ENCODE measurements at regions not wholly inside any gene's neighbourhood (a gene's known extent, or its start where the extent isn't known, plus 50 kb on each side); places are given as distances from the start of the nearest gene placed in this dataset.

DNA sequence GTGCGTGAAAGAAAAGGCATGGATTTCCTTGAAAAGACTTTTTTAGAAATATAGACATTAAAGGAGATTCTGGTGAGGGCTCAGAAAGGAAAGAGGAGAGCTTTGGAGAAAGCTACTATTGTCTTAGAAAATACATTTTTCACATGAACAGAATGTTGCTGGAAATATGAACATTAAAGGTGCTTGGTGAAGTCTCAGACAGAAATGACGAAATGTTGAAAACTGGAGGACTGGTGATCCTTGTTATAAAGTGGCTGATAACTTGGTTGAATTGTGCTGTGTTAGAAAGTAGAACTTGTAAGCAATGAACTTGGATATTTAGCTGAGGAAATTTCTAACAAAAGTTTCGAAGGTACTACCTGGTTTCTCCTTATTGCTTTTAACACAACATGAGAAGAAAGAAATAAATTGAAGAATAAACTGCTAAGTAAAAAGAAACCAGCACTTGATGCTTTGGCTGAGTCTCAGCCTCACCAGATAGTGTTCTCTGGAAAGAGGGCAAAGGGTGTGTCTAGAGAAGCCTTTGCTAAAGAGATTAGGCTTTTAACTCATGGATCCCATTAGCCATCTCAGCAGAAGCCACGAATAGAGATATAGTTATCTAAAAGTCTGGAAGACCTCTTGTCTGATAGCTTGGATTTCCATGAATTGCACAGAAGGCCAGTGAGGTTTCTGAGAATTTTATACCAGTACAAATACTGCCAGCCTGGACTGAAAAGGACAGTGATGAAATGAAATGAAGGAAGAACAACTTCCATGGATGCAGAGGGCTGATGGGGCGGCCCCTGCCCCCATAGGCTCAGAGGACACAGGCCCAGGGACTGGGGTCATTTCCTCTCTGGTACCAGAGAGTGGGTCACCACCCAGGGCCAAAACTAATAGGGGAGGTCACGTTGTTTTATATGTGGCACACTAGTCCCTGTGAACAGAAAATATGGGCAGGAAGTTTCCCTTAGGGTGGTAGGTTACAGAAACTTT lies 91.5 kb downstream of the RPL22L1 start (continued):
- TF ChIP-seq, protein P1, sequence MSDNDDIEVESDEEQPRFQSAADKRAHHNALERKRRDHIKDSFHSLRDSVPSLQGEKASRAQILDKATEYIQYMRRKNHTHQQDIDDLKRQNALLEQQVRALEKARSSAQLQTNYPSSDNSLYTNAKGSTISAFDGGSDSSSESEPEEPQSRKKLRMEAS (CRISPR knock-in tag; IDR thresholded peaks at IDR 0.05) = no peak
- TF ChIP-seq POLR2AphosphoS2 (IDR thresholded peaks at IDR 0.05; ENCODE audit: low read length) (no peak), TGIF2 (CRISPR knock-in tag; IDR thresholded peaks at IDR 0.05) (no peak), EHMT2 (IDR thresholded peaks at IDR 0.05) (peak; percentile 52; the same call in 1 of the 2 replicates), FOS (IDR thresholded peaks at IDR 0.05; ENCODE audit: extremely low read depth, insufficient read length) (no peak), ZNF75A (CRISPR knock-in tag; IDR thresholded peaks at IDR 0.05) (peak; percentile 14; the same call in 1 of the 2 replicates), BRCA1 (IDR thresholded peaks at IDR 0.05) (no peak), BRCA1 (CRISPR knock-in tag; IDR thresholded peaks at IDR 0.05) (no peak), U2AF1 (optimal IDR thresholded peaks at IDR 0.05; ENCODE audit: low read depth, low read length) (no peak)
- TF ChIP-seq, protein P2, sequence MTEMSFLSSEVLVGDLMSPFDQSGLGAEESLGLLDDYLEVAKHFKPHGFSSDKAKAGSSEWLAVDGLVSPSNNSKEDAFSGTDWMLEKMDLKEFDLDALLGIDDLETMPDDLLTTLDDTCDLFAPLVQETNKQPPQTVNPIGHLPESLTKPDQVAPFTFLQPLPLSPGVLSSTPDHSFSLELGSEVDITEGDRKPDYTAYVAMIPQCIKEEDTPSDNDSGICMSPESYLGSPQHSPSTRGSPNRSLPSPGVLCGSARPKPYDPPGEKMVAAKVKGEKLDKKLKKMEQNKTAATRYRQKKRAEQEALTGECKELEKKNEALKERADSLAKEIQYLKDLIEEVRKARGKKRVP (CRISPR knock-in tag; IDR thresholded peaks at IDR 0.05) = peak; percentile 79
- TF ChIP-seq, protein P3, sequence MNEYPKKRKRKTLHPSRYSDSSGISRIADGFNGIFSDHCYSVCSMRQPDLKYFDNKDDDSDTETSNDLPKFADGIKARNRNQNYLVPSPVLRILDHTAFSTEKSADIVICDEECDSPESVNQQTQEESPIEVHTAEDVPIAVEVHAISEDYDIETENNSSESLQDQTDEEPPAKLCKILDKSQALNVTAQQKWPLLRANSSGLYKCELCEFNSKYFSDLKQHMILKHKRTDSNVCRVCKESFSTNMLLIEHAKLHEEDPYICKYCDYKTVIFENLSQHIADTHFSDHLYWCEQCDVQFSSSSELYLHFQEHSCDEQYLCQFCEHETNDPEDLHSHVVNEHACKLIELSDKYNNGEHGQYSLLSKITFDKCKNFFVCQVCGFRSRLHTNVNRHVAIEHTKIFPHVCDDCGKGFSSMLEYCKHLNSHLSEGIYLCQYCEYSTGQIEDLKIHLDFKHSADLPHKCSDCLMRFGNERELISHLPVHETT (CRISPR knock-in tag; conservative IDR thresholded peaks at IDR 0.05 in 1 of 2, IDR thresholded peaks at IDR 0.05 in 1 of 2) = 0 out of 4 replicates have a peak, but pooled peaks of 1 of the 2 experiments have one; percentile 26
- TF ChIP-seq, protein P4, sequence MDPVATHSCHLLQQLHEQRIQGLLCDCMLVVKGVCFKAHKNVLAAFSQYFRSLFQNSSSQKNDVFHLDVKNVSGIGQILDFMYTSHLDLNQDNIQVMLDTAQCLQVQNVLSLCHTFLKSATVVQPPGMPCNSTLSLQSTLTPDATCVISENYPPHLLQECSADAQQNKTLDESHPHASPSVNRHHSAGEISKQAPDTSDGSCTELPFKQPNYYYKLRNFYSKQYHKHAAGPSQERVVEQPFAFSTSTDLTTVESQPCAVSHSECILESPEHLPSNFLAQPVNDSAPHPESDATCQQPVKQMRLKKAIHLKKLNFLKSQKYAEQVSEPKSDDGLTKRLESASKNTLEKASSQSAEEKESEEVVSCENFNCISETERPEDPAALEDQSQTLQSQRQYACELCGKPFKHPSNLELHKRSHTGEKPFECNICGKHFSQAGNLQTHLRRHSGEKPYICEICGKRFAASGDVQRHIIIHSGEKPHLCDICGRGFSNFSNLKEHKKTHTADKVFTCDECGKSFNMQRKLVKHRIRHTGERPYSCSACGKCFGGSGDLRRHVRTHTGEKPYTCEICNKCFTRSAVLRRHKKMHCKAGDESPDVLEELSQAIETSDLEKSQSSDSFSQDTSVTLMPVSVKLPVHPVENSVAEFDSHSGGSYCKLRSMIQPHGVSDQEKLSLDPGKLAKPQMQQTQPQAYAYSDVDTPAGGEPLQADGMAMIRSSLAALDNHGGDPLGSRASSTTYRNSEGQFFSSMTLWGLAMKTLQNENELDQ (CRISPR knock-in tag; IDR thresholded peaks at IDR 0.05; ENCODE audit: borderline replicate concordance) = no peak
- TF ChIP-seq, protein P5, sequence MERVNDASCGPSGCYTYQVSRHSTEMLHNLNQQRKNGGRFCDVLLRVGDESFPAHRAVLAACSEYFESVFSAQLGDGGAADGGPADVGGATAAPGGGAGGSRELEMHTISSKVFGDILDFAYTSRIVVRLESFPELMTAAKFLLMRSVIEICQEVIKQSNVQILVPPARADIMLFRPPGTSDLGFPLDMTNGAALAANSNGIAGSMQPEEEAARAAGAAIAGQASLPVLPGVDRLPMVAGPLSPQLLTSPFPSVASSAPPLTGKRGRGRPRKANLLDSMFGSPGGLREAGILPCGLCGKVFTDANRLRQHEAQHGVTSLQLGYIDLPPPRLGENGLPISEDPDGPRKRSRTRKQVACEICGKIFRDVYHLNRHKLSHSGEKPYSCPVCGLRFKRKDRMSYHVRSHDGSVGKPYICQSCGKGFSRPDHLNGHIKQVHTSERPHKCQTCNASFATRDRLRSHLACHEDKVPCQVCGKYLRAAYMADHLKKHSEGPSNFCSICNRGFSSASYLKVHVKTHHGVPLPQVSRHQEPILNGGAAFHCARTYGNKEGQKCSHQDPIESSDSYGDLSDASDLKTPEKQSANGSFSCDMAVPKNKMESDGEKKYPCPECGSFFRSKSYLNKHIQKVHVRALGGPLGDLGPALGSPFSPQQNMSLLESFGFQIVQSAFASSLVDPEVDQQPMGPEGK (CRISPR knock-in tag; IDR thresholded peaks at IDR 0.05; ENCODE audit: borderline replicate concordance) = no peak
- TF ChIP-seq, protein P6, sequence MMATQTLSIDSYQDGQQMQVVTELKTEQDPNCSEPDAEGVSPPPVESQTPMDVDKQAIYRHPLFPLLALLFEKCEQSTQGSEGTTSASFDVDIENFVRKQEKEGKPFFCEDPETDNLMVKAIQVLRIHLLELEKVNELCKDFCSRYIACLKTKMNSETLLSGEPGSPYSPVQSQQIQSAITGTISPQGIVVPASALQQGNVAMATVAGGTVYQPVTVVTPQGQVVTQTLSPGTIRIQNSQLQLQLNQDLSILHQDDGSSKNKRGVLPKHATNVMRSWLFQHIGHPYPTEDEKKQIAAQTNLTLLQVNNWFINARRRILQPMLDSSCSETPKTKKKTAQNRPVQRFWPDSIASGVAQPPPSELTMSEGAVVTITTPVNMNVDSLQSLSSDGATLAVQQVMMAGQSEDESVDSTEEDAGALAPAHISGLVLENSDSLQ (IDR thresholded peaks at IDR 0.05) = no peak

All from K562 (cell line).